Thyroid gland (tissue), 4 donors: ENCODE measurements at regions not wholly inside any gene's neighbourhood (a gene's known extent, or its start where the extent isn't known, plus 50 kb on each side); places are given as distances from the start of the nearest gene placed in this dataset.
"Not testable (repeated sequence)": the region's sequence is repeated elsewhere in the genome, so short reads cannot be mapped to it uniquely, and the experiment has no call there.

Experiments
- DNase-seq, 2 donors: peaks; one replicate each; pipeline ENCODE4 v3.0.0-alpha.2; 2019
- H3K27ac ChIP-seq, 3 donors: fragments of 200-600 bp; sonication (generic); 1 replicate in 2 of 3; 2 replicates in 1 of 3; pipeline ENCODE4 v1.5.1; 2016 to 2019; ENCODE audit warnings: mild to moderate bottlenecking in 1 of 3, moderate library complexity in 1 of 3
- H3K27me3 ChIP-seq: fragments of 200-600 bp; sonication (generic); one replicate; pipeline ENCODE4 v1.5.1; 2019
- H3K36me3 ChIP-seq, 2 donors: fragments of 200-600 bp; sonication (generic); one replicate each; pipeline ENCODE4 v1.5.1; 2016 to 2019
- H3K4me1 ChIP-seq, 2 donors: fragments of 200-600 bp; sonication (generic); one replicate each; pipeline ENCODE4 v1.5.1; 2017 to 2019
- H3K4me3 ChIP-seq, 3 donors: fragments of 200-600 bp; sonication (generic); replicated peaks in 1 of 3; 1 replicate in 2 of 3; 2 replicates in 1 of 3; pipeline ENCODE4 v1.5.1; 2016; ENCODE audit warnings: mild to moderate bottlenecking in 1 of 3
- H3K9me3 ChIP-seq: fragments of 200-600 bp; sonication (generic); one replicate; pipeline ENCODE4 v1.5.1; 2017
- CTCF ChIP-seq, 6 experiments: fragments of 200-600 bp in 3 of 6; fragments of 450-650 bp in 3 of 6; sonication (generic) in 3 of 6; IDR thresholded peaks; one replicate each; pipeline ENCODE4 v1.5.1; 2016 to 2019; ENCODE audit warnings: antibody characterized with exemption in 6 of 6, mild to moderate bottlenecking in 2 of 6, inconsistent platforms in 1 of 6, moderate library complexity in 1 of 6
- POLR2A ChIP-seq, 2 donors: fragments of 450-650 bp; IDR thresholded peaks; one replicate each; pipeline ENCODE4 v1.6.1; 2017; ENCODE audit warnings: antibody characterized with exemption in 2 of 2, mild to moderate bottlenecking in 2 of 2, moderate library complexity in 1 of 2
- WGBS, 2 donors: methylation state at CpG; one replicate each; pipeline ENCODE4 v1.1.5; 2017; 5-methylcytosine and 5-hydroxymethylcytosine counted together
- intact Hi-C: fragments of 100-400 bp; cut with DNase I; formaldehyde crosslinking; loops from one replicate; pipeline ENCODE4 v1.15.1; 2023

- no peak for DNase-seq
- intact Hi-C loops = no loop called here
- H3K27me3 ChIP-seq = no peaks in the 10 kb centered on the region
- H3K9me3 ChIP-seq = no peaks in the 10 kb centered on the region
- H3K36me3 ChIP-seq = no peaks in the 10 kb centered on the region
- no peak overlapping the region for H3K27ac ChIP-seq
- no peak for TF ChIP-seq CTCF (IDR thresholded peaks at IDR 0.05)
- no peak for TF ChIP-seq POLR2A (IDR thresholded peaks at IDR 0.05)
- 80 to 95% methylated on average over 1 of the region's 1 CpG for WGBS, 2 donors
- H3K4me3 ChIP-seq = no peak overlapping the region
- H3K4me1 ChIP-seq = peaks cover 20 to 25% of the 10 kb centered on the region in 2 donors
Measured at GRCh38 chr20:6663104-6663503, 104.4 kb upstream of the BMP2 start.

- peaks cover 20 to 25% of the 10 kb centered on the region in 2 donors for H3K4me1 ChIP-seq
- TF ChIP-seq CTCF (IDR thresholded peaks at IDR 0.05) (no peak), POLR2A (IDR thresholded peaks at IDR 0.05) (no peak)
- H3K27ac ChIP-seq = no peak overlapping the region
- H3K36me3 ChIP-seq = no peaks in the 10 kb centered on the region
- no peak for DNase-seq
- no peaks in the 10 kb centered on the region for H3K27me3 ChIP-seq
- WGBS, 2 donors = 89 to 95% methylated on average over 1 of the region's 1 CpG
- no peak overlapping the region for H3K4me3 ChIP-seq
- H3K9me3 ChIP-seq = no peaks in the 10 kb centered on the region
- intact Hi-C loops = no loop called here
Measured at GRCh38 chr20:6662309-6662708, 105.2 kb upstream of the BMP2 start.

GRCh38 chr20:6660441-6660840 is 107.0 kb upstream of the BMP2 start:
- Histone ChIP-seq H3K9me3 (no peaks in the 10 kb centered on the region), H3K4me3 (no peak overlapping the region), H3K4me1 (peaks cover 8 to 10% of the 10 kb centered on the region in 2 donors), H3K27ac (no peak overlapping the region), H3K27me3 (no peaks in the 10 kb centered on the region), H3K36me3 (no peaks in the 10 kb centered on the region)
- intact Hi-C loops = no loop called here
- TF ChIP-seq CTCF (IDR thresholded peaks at IDR 0.05) = no peak
- TF ChIP-seq POLR2A (IDR thresholded peaks at IDR 0.05) = no peak
- WGBS, 2 donors = 60 to 80% methylated on average over 4 to 5 of the region's 5 CpGs
- DNase-seq = no peak

- intact Hi-C loops, H3K4me3 ChIP-seq, H3K4me1 ChIP-seq, H3K27ac ChIP-seq, H3K9me3 ChIP-seq, H3K27me3 ChIP-seq, DNase-seq, H3K36me3 ChIP-seq: not testable (repeated sequence)
- 91 to 93% methylated on average over 8 of the region's 8 CpGs for WGBS, 2 donors
Measured at GRCh38 chr20:6658909-6659308, 108.6 kb upstream of the BMP2 start.

- 95 to 96% methylated on average over 2 of the region's 2 CpGs for WGBS, 2 donors
- no peak for DNase-seq
- Histone ChIP-seq H3K27ac (no peak overlapping the region), H3K27me3 (no peaks in the 10 kb centered on the region), H3K36me3 (no peaks in the 10 kb centered on the region), H3K4me3 (no peak overlapping the region), H3K9me3 (no peaks in the 10 kb centered on the region), H3K4me1 (peaks cover 0 to 6% of the 10 kb centered on the region in 2 donors)
- intact Hi-C loops = no loop called here
- no peak for TF ChIP-seq CTCF (IDR thresholded peaks at IDR 0.05)
- no peak for TF ChIP-seq POLR2A (IDR thresholded peaks at IDR 0.05)
Measured at GRCh38 chr20:6657904-6658303, 109.6 kb upstream of the BMP2 start.

GRCh38 chr20:6657111-6657510 is 110.4 kb upstream of the BMP2 start:
- no peak overlapping the region for H3K27ac ChIP-seq
- peaks cover 0 to 6% of the 10 kb centered on the region in 2 donors for H3K4me1 ChIP-seq
- H3K9me3 ChIP-seq = no peaks in the 10 kb centered on the region
- no peaks in the 10 kb centered on the region for H3K27me3 ChIP-seq
- no peaks in the 10 kb centered on the region for H3K36me3 ChIP-seq
- H3K4me3 ChIP-seq = no peak overlapping the region
- TF ChIP-seq CTCF (IDR thresholded peaks at IDR 0.05) = no peak
- TF ChIP-seq POLR2A (IDR thresholded peaks at IDR 0.05) = no peak
- no peak for DNase-seq
- intact Hi-C loops = no loop called here
- 94 to 95% methylated on average over 5 of the region's 5 CpGs for WGBS, 2 donors
